ENCODE measurements at regions not wholly inside any gene's neighbourhood (a gene's known extent, or its start where the extent isn't known, plus 50 kb on each side); places are given as distances from the start of the nearest gene placed in this dataset.

DNA sequence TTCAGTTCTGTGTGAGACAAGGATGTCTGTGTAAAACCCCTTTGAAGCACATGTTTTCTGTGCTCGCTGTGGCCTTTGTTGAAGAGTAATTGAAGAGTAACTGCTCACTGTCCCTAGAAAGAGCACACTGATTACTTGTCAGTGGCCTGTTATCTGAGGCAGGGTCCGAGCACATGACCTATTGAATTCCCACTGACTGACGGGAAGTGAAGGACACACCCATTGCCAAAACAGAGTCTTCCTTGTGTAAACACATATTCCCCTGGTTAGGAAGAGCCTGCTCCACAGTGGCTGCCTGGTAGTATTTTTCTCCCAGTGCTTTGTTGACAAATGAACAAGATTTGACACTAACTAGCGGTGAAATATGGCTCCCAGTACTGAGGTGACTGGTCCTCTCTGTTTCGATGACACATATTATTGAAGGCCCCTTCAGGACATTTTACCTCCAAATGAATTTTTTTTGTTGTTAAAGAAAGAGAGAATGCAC lies 148.5 kb upstream of the GYPC start:
- intact Hi-C loops (cut with DNase I; ENCODE audit: low total_unique reads) (no loop called here), in situ Hi-C loops (cut with MboI; ENCODE audit: low sequenced_read_pairs in 4 of 4) (no loop called here)
- DNase-seq = no peak
- Histone ChIP-seq H3K36me3 (no peaks in the 10 kb centered on the region), H3K4me3 (no peak overlapping the region), H3K4me1 (no peaks in the 10 kb centered on the region), H3K27me3 (no peaks in the 10 kb centered on the region), H3K9me3 (no peaks in the 10 kb centered on the region), H3K27ac (no peak overlapping the region)
- no peak for TF ChIP-seq POLR2A (IDR thresholded peaks at IDR 0.05)
- TF ChIP-seq CTCF (IDR thresholded peaks at IDR 0.05 in 4 of 5, conservative IDR thresholded peaks at IDR 0.05 in 1 of 5) = no peak
- no peak for ATAC-seq

DNA sequence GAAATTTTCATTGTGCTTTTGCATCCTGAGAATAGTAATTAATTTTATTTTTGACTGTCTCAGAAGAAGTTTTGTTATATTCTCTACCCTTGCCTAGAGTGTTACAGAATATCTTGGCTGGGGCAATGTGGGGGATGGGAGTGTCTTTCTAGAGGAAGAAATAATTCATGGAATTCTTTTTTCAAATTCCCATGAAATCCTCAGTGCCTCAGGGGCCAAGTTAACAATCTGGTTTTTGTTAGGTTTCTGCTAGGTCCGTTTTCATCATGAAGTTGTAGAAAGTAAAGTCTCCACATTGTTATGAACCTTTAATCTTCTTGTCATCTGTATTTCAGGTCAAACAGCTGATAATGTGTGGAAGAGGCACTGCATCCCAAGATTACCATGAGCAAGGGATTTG lies 145.6 kb upstream of the GYPC start:
- intact Hi-C loops (cut with DNase I; ENCODE audit: low total_unique reads) = no loop called here

DNA sequence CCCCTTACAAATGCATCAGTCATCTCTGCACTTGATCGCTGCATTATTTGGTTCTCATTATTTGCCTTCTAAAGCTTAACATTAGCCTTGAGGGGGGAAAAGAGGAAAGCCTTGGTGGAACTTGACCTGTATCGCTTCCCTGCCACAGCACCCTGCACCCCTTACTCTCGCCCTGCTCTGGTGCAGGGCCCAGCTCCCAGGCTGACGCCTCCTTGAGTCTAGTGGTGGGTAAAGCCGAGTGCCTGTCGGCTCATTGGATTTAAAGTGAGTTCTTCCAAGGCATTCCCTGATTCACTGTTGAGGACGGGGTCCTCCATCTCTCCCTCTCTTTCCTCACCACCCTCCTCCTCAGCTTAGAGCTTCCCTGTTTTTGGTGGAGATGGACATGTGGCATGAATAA lies 145.0 kb upstream of the GYPC start:
- no peak for TF ChIP-seq CTCF (IDR thresholded peaks at IDR 0.05 in 4 of 5, conservative IDR thresholded peaks at IDR 0.05 in 1 of 5)
- TF ChIP-seq POLR2A (IDR thresholded peaks at IDR 0.05) = no peak
- Histone ChIP-seq H3K4me1 (no peaks in the 10 kb centered on the region), H3K27me3 (no peaks in the 10 kb centered on the region), H3K9me3 (no peaks in the 10 kb centered on the region), H3K36me3 (no peaks in the 10 kb centered on the region), H3K4me3 (no peak overlapping the region), H3K27ac (no peak overlapping the region)
- in situ Hi-C loops (cut with MboI; ENCODE audit: low sequenced_read_pairs in 4 of 4) (no loop called here), intact Hi-C loops (cut with DNase I; ENCODE audit: low total_unique reads) (no loop called here)
- ATAC-seq = no peak
- no peak for DNase-seq

More for the DNA sequence above, 145.6 kb upstream of the GYPC start:
- Histone ChIP-seq H3K36me3 (no peaks in the 10 kb centered on the region), H3K4me3 (no peak overlapping the region), H3K4me1 (no peaks in the 10 kb centered on the region), H3K27me3 (no peaks in the 10 kb centered on the region), H3K9me3 (no peaks in the 10 kb centered on the region), H3K27ac (no peak overlapping the region)
- ATAC-seq (no peak), DNase-seq (no peak)
- TF ChIP-seq CTCF (IDR thresholded peaks at IDR 0.05 in 4 of 5, conservative IDR thresholded peaks at IDR 0.05 in 1 of 5) (no peak), POLR2A (IDR thresholded peaks at IDR 0.05) (no peak)
- in situ Hi-C loops (cut with MboI; ENCODE audit: low sequenced_read_pairs in 4 of 4) = no loop called here

DNA sequence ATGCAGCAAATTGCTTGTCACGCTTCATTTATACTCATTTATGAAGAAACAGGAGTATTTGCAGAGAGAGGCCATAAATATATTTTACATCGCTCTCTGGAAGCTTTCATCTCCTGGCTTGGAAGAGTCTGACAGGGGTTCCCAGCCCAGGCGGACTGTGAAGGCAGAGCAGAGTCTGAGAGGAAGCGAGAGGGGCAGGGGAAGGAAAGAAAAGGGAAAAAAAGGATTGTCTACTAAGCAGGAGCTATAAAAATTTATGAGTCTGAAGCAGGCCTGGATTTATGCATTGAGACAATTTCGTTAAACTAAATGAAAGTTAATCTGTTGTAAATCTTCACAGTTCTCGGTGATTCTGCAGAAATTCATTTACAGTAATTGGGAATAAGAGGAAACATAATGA lies 143.9 kb upstream of the GYPC start:
- no peaks in the 10 kb centered on the region for H3K9me3 ChIP-seq
- H3K4me1 ChIP-seq = no peaks in the 10 kb centered on the region
- in situ Hi-C loops (cut with MboI; ENCODE audit: low sequenced_read_pairs in 4 of 4) (no loop called here), intact Hi-C loops (cut with DNase I; ENCODE audit: low total_unique reads) (no loop called here)
- H3K27ac ChIP-seq = no peak overlapping the region
- no peak overlapping the region for H3K4me3 ChIP-seq
- H3K27me3 ChIP-seq = no peaks in the 10 kb centered on the region
- no peaks in the 10 kb centered on the region for H3K36me3 ChIP-seq
- TF ChIP-seq POLR2A (IDR thresholded peaks at IDR 0.05) (no peak), CTCF (IDR thresholded peaks at IDR 0.05 in 4 of 5, conservative IDR thresholded peaks at IDR 0.05 in 1 of 5) (no peak)
- ATAC-seq (no peak), DNase-seq (no peak)

- in situ Hi-C loops (cut with MboI; ENCODE audit: low sequenced_read_pairs in 4 of 4) = no loop called here
- no peak for TF ChIP-seq POLR2A (IDR thresholded peaks at IDR 0.05)
- TF ChIP-seq CTCF (IDR thresholded peaks at IDR 0.05 in 4 of 5, conservative IDR thresholded peaks at IDR 0.05 in 1 of 5) = no peak
- H3K27ac ChIP-seq = no peak overlapping the region
- H3K9me3 ChIP-seq = no peaks in the 10 kb centered on the region
- DNase-seq (no peak), ATAC-seq (no peak)
- no peaks in the 10 kb centered on the region for H3K4me1 ChIP-seq
- no peak overlapping the region for H3K4me3 ChIP-seq
- H3K36me3 ChIP-seq = no peaks in the 10 kb centered on the region
- H3K27me3 ChIP-seq = no peaks in the 10 kb centered on the region
- intact Hi-C loops (cut with DNase I; ENCODE audit: low total_unique reads) = no loop called here
Measured at GRCh38 chr2:126513033-126513432, 142.9 kb upstream of the GYPC start.

Data from gastrocnemius medialis (tissue), 4 donors.